ENCODE measurements at regions not wholly inside any gene's neighbourhood (a gene's known extent, or its start where the extent isn't known, plus 50 kb on each side); places are given as distances from the start of the nearest gene placed in this dataset.

GRCh38 chrX:9188117-9188516 lies 154.2 kb upstream of the FAM9B start:
- Histone ChIP-seq H3K9me3 (ENCODE audit: control insufficient read depth, insufficient read depth, low read length) (no peaks in the 10 kb centered on the region), H3K36me3 (ENCODE audit: control insufficient read depth, insufficient read depth, low read length) (no peaks in the 10 kb centered on the region), H3K27me3 (ENCODE audit: control insufficient read depth, insufficient read depth, low read length) (no peaks in the 10 kb centered on the region), H3K4me3 (ENCODE audit: low read length) (no peak overlapping the region), H3K4me1 (ENCODE audit: control insufficient read depth, insufficient read depth, low read length) (no peaks in the 10 kb centered on the region), H3K27ac (ENCODE audit: low read length) (no peak overlapping the region)
- WGBS (ENCODE audit: insufficient coverage, insufficient read length), result no CpG with 5 or more reads among the region's 3 CpGs
- no peak for DNase-seq (ENCODE audit: low read depth, low spot score)

- Histone ChIP-seq H3K27ac (ENCODE audit: low read length) (no peak overlapping the region), H3K4me1 (ENCODE audit: control insufficient read depth, insufficient read depth, low read length) (no peaks in the 10 kb centered on the region), H3K4me3 (ENCODE audit: low read length) (no peak overlapping the region), H3K9me3 (ENCODE audit: control insufficient read depth, insufficient read depth, low read length) (no peaks in the 10 kb centered on the region), H3K27me3 (ENCODE audit: control insufficient read depth, insufficient read depth, low read length) (no peaks in the 10 kb centered on the region), H3K36me3 (ENCODE audit: control insufficient read depth, insufficient read depth, low read length) (no peaks in the 10 kb centered on the region)
- no CpG with 5 or more reads among the region's 9 CpGs for WGBS (ENCODE audit: insufficient coverage, insufficient read length)
- no peak for DNase-seq (ENCODE audit: low read depth, low spot score)
These were observed 155.4 kb upstream of the FAM9B start for GRCh38 chrX:9189286-9189685.

- H3K4me3 ChIP-seq (ENCODE audit: low read length), result no peak overlapping the region
- H3K36me3 ChIP-seq (ENCODE audit: control insufficient read depth, insufficient read depth, low read length), result no peaks in the 10 kb centered on the region
- no CpG with 5 or more reads among the region's 5 CpGs for WGBS (ENCODE audit: insufficient coverage, insufficient read length)
- no peaks in the 10 kb centered on the region for H3K27me3 ChIP-seq (ENCODE audit: control insufficient read depth, insufficient read depth, low read length)
- no peaks in the 10 kb centered on the region for H3K4me1 ChIP-seq (ENCODE audit: control insufficient read depth, insufficient read depth, low read length)
- no peaks in the 10 kb centered on the region for H3K9me3 ChIP-seq (ENCODE audit: control insufficient read depth, insufficient read depth, low read length)
- no peak for DNase-seq (ENCODE audit: low read depth, low spot score)
- H3K27ac ChIP-seq (ENCODE audit: low read length), result no peak overlapping the region
These were observed 157.5 kb upstream of the FAM9B start for GRCh38 chrX:9191392-9191791.

- WGBS (ENCODE audit: insufficient coverage, insufficient read length), result no CpG with 5 or more reads among the region's 4 CpGs
- Histone ChIP-seq H3K36me3 (ENCODE audit: control insufficient read depth, insufficient read depth, low read length) (no peaks in the 10 kb centered on the region), H3K9me3 (ENCODE audit: control insufficient read depth, insufficient read depth, low read length) (no peaks in the 10 kb centered on the region), H3K4me1 (ENCODE audit: control insufficient read depth, insufficient read depth, low read length) (no peaks in the 10 kb centered on the region), H3K27ac (ENCODE audit: low read length) (no peak overlapping the region), H3K27me3 (ENCODE audit: control insufficient read depth, insufficient read depth, low read length) (no peaks in the 10 kb centered on the region), H3K4me3 (ENCODE audit: low read length) (no peak overlapping the region)
- no peak for DNase-seq (ENCODE audit: low read depth, low spot score)
These were observed 161.4 kb upstream of the FAM9B start for GRCh38 chrX:9195199-9195880.

GRCh38 chrX:9196961-9197640 lies 163.2 kb upstream of the FAM9B start:
- Histone ChIP-seq H3K9me3 (ENCODE audit: control insufficient read depth, insufficient read depth, low read length) (no peaks in the 10 kb centered on the region), H3K27ac (ENCODE audit: low read length) (no peak overlapping the region), H3K4me3 (ENCODE audit: low read length) (no peak overlapping the region), H3K27me3 (ENCODE audit: control insufficient read depth, insufficient read depth, low read length) (no peaks in the 10 kb centered on the region), H3K4me1 (ENCODE audit: control insufficient read depth, insufficient read depth, low read length) (no peaks in the 10 kb centered on the region), H3K36me3 (ENCODE audit: control insufficient read depth, insufficient read depth, low read length) (no peaks in the 10 kb centered on the region)
- WGBS (ENCODE audit: insufficient coverage, insufficient read length), result no CpG with 5 or more reads among the region's 6 CpGs
- no peak for DNase-seq (ENCODE audit: low read depth, low spot score)

- Histone ChIP-seq H3K36me3 (ENCODE audit: control insufficient read depth, insufficient read depth, low read length) (no peaks in the 10 kb centered on the region), H3K27ac (ENCODE audit: low read length) (no peak overlapping the region), H3K9me3 (ENCODE audit: control insufficient read depth, insufficient read depth, low read length) (no peaks in the 10 kb centered on the region), H3K4me1 (ENCODE audit: control insufficient read depth, insufficient read depth, low read length) (no peaks in the 10 kb centered on the region), H3K27me3 (ENCODE audit: control insufficient read depth, insufficient read depth, low read length) (no peaks in the 10 kb centered on the region), H3K4me3 (ENCODE audit: low read length) (no peak overlapping the region)
- no CpG with 5 or more reads among the region's 4 CpGs for WGBS (ENCODE audit: insufficient coverage, insufficient read length)
- no peak for DNase-seq (ENCODE audit: low read depth, low spot score)
These were observed 170.6 kb upstream of the FAM9B start for GRCh38 chrX:9204560-9204959.

GRCh38 chrX:9205599-9206223 lies 171.8 kb upstream of the FAM9B start:
- no peaks in the 10 kb centered on the region for H3K36me3 ChIP-seq (ENCODE audit: control insufficient read depth, insufficient read depth, low read length)
- H3K27ac ChIP-seq (ENCODE audit: low read length), result no peak overlapping the region
- DNase-seq (ENCODE audit: low read depth, low spot score), result no peak
- no peak overlapping the region for H3K4me3 ChIP-seq (ENCODE audit: low read length)
- H3K9me3 ChIP-seq (ENCODE audit: control insufficient read depth, insufficient read depth, low read length), result no peaks in the 10 kb centered on the region
- no CpG with 5 or more reads among the region's 8 CpGs for WGBS (ENCODE audit: insufficient coverage, insufficient read length)
- H3K27me3 ChIP-seq (ENCODE audit: control insufficient read depth, insufficient read depth, low read length), result no peaks in the 10 kb centered on the region
- H3K4me1 ChIP-seq (ENCODE audit: control insufficient read depth, insufficient read depth, low read length), result no peaks in the 10 kb centered on the region

- no peak overlapping the region for H3K4me3 ChIP-seq (ENCODE audit: low read length)
- DNase-seq (ENCODE audit: low read depth, low spot score), result no peak
- no peaks in the 10 kb centered on the region for H3K9me3 ChIP-seq (ENCODE audit: control insufficient read depth, insufficient read depth, low read length)
- no CpG with 5 or more reads among the region's 12 CpGs for WGBS (ENCODE audit: insufficient coverage, insufficient read length)
- no peaks in the 10 kb centered on the region for H3K36me3 ChIP-seq (ENCODE audit: control insufficient read depth, insufficient read depth, low read length)
- H3K27ac ChIP-seq (ENCODE audit: low read length), result no peak overlapping the region
- H3K27me3 ChIP-seq (ENCODE audit: control insufficient read depth, insufficient read depth, low read length), result no peaks in the 10 kb centered on the region
- no peaks in the 10 kb centered on the region for H3K4me1 ChIP-seq (ENCODE audit: control insufficient read depth, insufficient read depth, low read length)
These were observed 173.2 kb upstream of the FAM9B start for GRCh38 chrX:9207142-9207541.

GRCh38 chrX:9211269-9211668 lies 177.3 kb upstream of the FAM9B start:
- Histone ChIP-seq H3K27ac (ENCODE audit: low read length) (no peak overlapping the region), H3K27me3 (ENCODE audit: control insufficient read depth, insufficient read depth, low read length) (no peaks in the 10 kb centered on the region), H3K4me3 (ENCODE audit: low read length) (no peak overlapping the region), H3K4me1 (ENCODE audit: control insufficient read depth, insufficient read depth, low read length) (no peaks in the 10 kb centered on the region), H3K36me3 (ENCODE audit: control insufficient read depth, insufficient read depth, low read length) (no peaks in the 10 kb centered on the region), H3K9me3 (ENCODE audit: control insufficient read depth, insufficient read depth, low read length) (no peaks in the 10 kb centered on the region)
- DNase-seq (ENCODE audit: low read depth, low spot score), result no peak
- no CpG with 5 or more reads among the region's 7 CpGs for WGBS (ENCODE audit: insufficient coverage, insufficient read length)

- Histone ChIP-seq H3K4me1 (ENCODE audit: control insufficient read depth, insufficient read depth, low read length) (no peaks in the 10 kb centered on the region), H3K9me3 (ENCODE audit: control insufficient read depth, insufficient read depth, low read length) (no peaks in the 10 kb centered on the region), H3K27me3 (ENCODE audit: control insufficient read depth, insufficient read depth, low read length) (no peaks in the 10 kb centered on the region), H3K27ac (ENCODE audit: low read length) (no peak overlapping the region), H3K4me3 (ENCODE audit: low read length) (no peak overlapping the region), H3K36me3 (ENCODE audit: control insufficient read depth, insufficient read depth, low read length) (no peaks in the 10 kb centered on the region)
- WGBS (ENCODE audit: insufficient coverage, insufficient read length), result no CpG with 5 or more reads among the region's 5 CpGs
- no peak for DNase-seq (ENCODE audit: low read depth, low spot score)
These were observed 187.9 kb upstream of the FAM9B start for GRCh38 chrX:9221781-9222180.
